K562 (cell line): ENCODE measurements at regions not wholly inside any gene's neighbourhood (a gene's known extent, or its start where the extent isn't known, plus 50 kb on each side); places are given as distances from the start of the nearest gene placed in this dataset.

ENCODE experiments used
- ATAC-seq: fragments of 200-7000 bp; cut with Tn5 transposase; 3 replicates; pipeline ENCODE4 v1.9.1; 2020; ENCODE audit warnings: moderate library complexity
- BruUV-seq: library from RNA; stranded (reverse); fragments of 400-500 nt; replicated peaks from 2 replicates; lab custom pipeline; 2021; lab: Mats Ljungman, UMichigan
- CTCF ChIA-PET: fragments of 300-600 bp; formaldehyde crosslinking; extraction: SDS; loops from one replicate; lab custom pipeline; 2021; ENCODE audit warnings: low intra/inter-chr PET ratio; lab: Yijun Ruan, JAX
- POLR2A ChIA-PET: fragments of 300-600, 350-650 bp; sonication (Branson Sonifier 250); formaldehyde crosslinking; extraction: SDS; loops from one replicate; lab custom pipeline; 2021; ENCODE audit warnings: antibody characterized with exemption, inconsistent platforms; lab: Yijun Ruan, JAX
- DNase-seq, 4 experiments: peaks; one replicate each; pipeline versions ENCODE4 v3.0.0 to v3.0.0-alpha.2; 2011 to 2018; ENCODE audit warnings: low spot score in 3 of 4, mixed read lengths in 3 of 4; ENCODE audit errors: extremely low read depth in 1 of 4
- FAIRE-seq: peaks from 2 replicates; lab custom pipeline; 2011; peaks lifted over from hg19 to GRCh38; lab: Jason Lieb, UNC
- H2AFZ ChIP-seq: 2 replicates; pipeline ENCODE4 v1.6.0; 2011; ENCODE audit warnings: low read depth, low read length, control low read depth, inconsistent platforms
- H3K27ac ChIP-seq: fragments of 200-600 bp; 3 replicates; pipeline ENCODE4 v1.8.0; 2011; ENCODE audit warnings: low read depth, mild to moderate bottlenecking, control low read depth, inconsistent platforms, low read length, moderate library complexity, mixed read lengths; ENCODE audit errors: extremely low read depth
- H3K27me3 ChIP-seq, 2 experiments: fragments of 300-600 bp in 1 of 2; 2 replicates in 1 of 2; 3 replicates in 1 of 2; pipeline versions ENCODE4 v1.6.0 to v1.8.0; 2011; ENCODE audit warnings: inconsistent platforms in 2 of 2, low read length in 2 of 2, mild to moderate bottlenecking in 1 of 2, mixed read lengths in 1 of 2, moderate library complexity in 1 of 2; ENCODE audit not compliant: control insufficient read depth in 2 of 2, insufficient read depth in 2 of 2
- H3K36me3 ChIP-seq: fragments of 300-600 bp; 3 replicates; pipeline ENCODE4 v1.8.0; 2011; ENCODE audit warnings: mild to moderate bottlenecking, low read length, inconsistent platforms; ENCODE audit not compliant: control insufficient read depth, insufficient read depth
- H3K4me1 ChIP-seq, 2 experiments: fragments of 200-600 bp in 1 of 2; replicated peaks in 1 of 2; 2 replicates in 1 of 2; 3 replicates in 1 of 2; pipeline versions ENCODE4 v1.5.1 to v1.8.0; 2011; ENCODE audit warnings: inconsistent platforms in 2 of 2, low read length in 2 of 2, mild to moderate bottlenecking in 1 of 2, mixed read lengths in 1 of 2, moderate library complexity in 1 of 2; ENCODE audit not compliant: control insufficient read depth in 2 of 2, insufficient read depth in 2 of 2
- H3K4me2 ChIP-seq: 2 replicates; pipeline ENCODE4 v1.6.1; 2011; ENCODE audit warnings: low read length, control low read depth, inconsistent platforms, mixed read lengths; ENCODE audit not compliant: insufficient read depth
- H3K4me3 ChIP-seq: fragments of 200-600 bp; sonication (generic), shearing (Covaris generic); 2 replicates; pipeline ENCODE4 v1.5.1; 2016; ENCODE audit warnings: control low read depth, inconsistent platforms
- H3K79me2 ChIP-seq: fragments of 200-600 bp; 3 replicates; pipeline ENCODE4 v1.8.0; 2011; ENCODE audit warnings: low read length, inconsistent platforms; ENCODE audit not compliant: control insufficient read depth, insufficient read depth
- H3K9ac ChIP-seq, 2 experiments: 2 replicates each; pipeline versions ENCODE4 v1.6.0 to v1.6.1; 2011; ENCODE audit warnings: low read depth in 2 of 2, low read length in 2 of 2, control low read depth in 1 of 2, inconsistent platforms in 1 of 2, mild to moderate bottlenecking in 1 of 2, mixed read lengths in 1 of 2; ENCODE audit not compliant: insufficient read depth in 1 of 2
- H3K9me1 ChIP-seq: one replicate; pipeline ENCODE4 v1.6.0; 2011; ENCODE audit warnings: inconsistent platforms, mild to moderate bottlenecking, low read length, moderate library complexity; ENCODE audit not compliant: control insufficient read depth, insufficient read depth
- H3K9me3 ChIP-seq: replicated peaks from 2 replicates; pipeline ENCODE4 v1.5.1; 2011; ENCODE audit warnings: low read depth, low read length, inconsistent platforms; ENCODE audit not compliant: control insufficient read depth, insufficient read depth
- H4K20me1 ChIP-seq: replicated peaks from 2 replicates; pipeline ENCODE4 v1.6.1; 2011; ENCODE audit warnings: low read length, inconsistent platforms, mixed read lengths; ENCODE audit not compliant: control insufficient read depth, insufficient read depth
- ATF3 ChIP-seq, 2 experiments: fragments of 450-650 bp in 1 of 2; sonication (generic) in 1 of 2; formaldehyde crosslinking in 1 of 2; IDR thresholded peaks in 1 of 2; conservative IDR thresholded peaks in 1 of 2; 2 replicates each; pipeline versions ENCODE4 v1.6.1 to v1.8.1; 2016 to 2023; ENCODE audit warnings: mild to moderate bottlenecking in 2 of 2, moderate library complexity in 2 of 2, inconsistent platforms in 1 of 2, missing genetic modification reagents in 1 of 2
- BACH1 ChIP-seq: fragments of 200-800 bp; sonication (Bioruptor generic); IDR thresholded peaks from 2 replicates; pipeline ENCODE4 v1.6.1; 2016; ENCODE audit warnings: missing genetic modification characterization, missing compliant biosample characterization
- CEBPG ChIP-seq, 3 experiments: fragments of 200-800 bp in 1 of 3; sonication (Bioruptor generic) in 1 of 3; sonication (generic) in 1 of 3; formaldehyde crosslinking in 1 of 3; IDR thresholded peaks in 2 of 3; conservative IDR thresholded peaks in 1 of 3; 2 replicates each; pipeline versions ENCODE4 v1.6.1 to v1.8.0; 2016 to 2022; ENCODE audit warnings: missing compliant biosample characterization in 2 of 3, missing genetic modification characterization in 2 of 3, mild to moderate bottlenecking in 1 of 3, missing genetic modification reagents in 1 of 3
- CSDE1 ChIP-seq, 2 experiments: fragments of 450-650 bp; IDR thresholded peaks; 2 replicates each; pipeline ENCODE4 v1.6.1; 2016; ENCODE audit warnings: mild to moderate bottlenecking in 1 of 2
- CTBP1 ChIP-seq: fragments of 450-650 bp; IDR thresholded peaks from 2 replicates; pipeline ENCODE4 v1.6.1; 2016; ENCODE audit warnings: borderline replicate concordance
- ESRRB ChIP-seq: fragments of 250-450 bp; sonication (Bioruptor Pico); IDR thresholded peaks from 2 replicates; pipeline ENCODE4 v1.5.0; 2020; ENCODE audit warnings: mild to moderate bottlenecking, moderate library complexity, borderline replicate concordance
- GABPB2 ChIP-seq: fragments of 250-450 bp; sonication (Bioruptor Pico); conservative IDR thresholded peaks from 2 replicates; pipeline ENCODE4 v1.5.1; 2021; ENCODE audit warnings: mild to moderate bottlenecking
- TAF7 ChIP-seq: fragments of 450-650 bp; IDR thresholded peaks from 2 replicates; pipeline ENCODE4 v1.6.1; 2016; ENCODE audit warnings: missing genetic modification characterization, missing compliant biosample characterization
- U2AF2 ChIP-seq: fragments of 200-400 bp; formaldehyde crosslinking; optimal IDR thresholded peaks from 2 replicates; pipeline ENCODE3; 2017; ENCODE audit warnings: low read depth, mild to moderate bottlenecking, low read length
- WGBS: fragments of 100-300 bp; shearing (Covaris generic); methylation state at CpG from one replicate; pipeline ENCODE4 v1.1.6; 2016; ENCODE audit warnings: low coverage, mixed read lengths; ENCODE audit not compliant: insufficient coverage; ENCODE audit errors: missing lambda C conversion rate; 5-methylcytosine and 5-hydroxymethylcytosine counted together
- in situ Hi-C: fragments of 300-500 bp; cut with MboI; formaldehyde crosslinking; loops from 4 replicates; pipeline ENCODE4 v1.15.0; 2018; ENCODE audit warnings: inconsistent platforms, mixed read lengths
- intact Hi-C: fragments of 100-400 bp; cut with micrococcal nuclease; formaldehyde crosslinking; loops from 2 replicates; pipeline ENCODE4 v1.14.2; 2022

- DNase-seq (no peak), ATAC-seq (no peak), FAIRE-seq (no peak)
- Histone ChIP-seq H3K4me2 (no peak overlapping the region), H3K4me3 (no peak overlapping the region), H3K4me1 (no peaks in the 10 kb centered on the region), H3K79me2 (no peaks in the 10 kb centered on the region), H3K9me3 (no peaks in the 10 kb centered on the region), H3K9me1 (no peaks in the 10 kb centered on the region), H2AFZ (no peak overlapping the region), H4K20me1 (no peaks in the 10 kb centered on the region), H3K27ac (no peak overlapping the region), H3K36me3 (no peaks in the 10 kb centered on the region), H3K27me3 (no peaks in the 10 kb centered on the region), H3K9ac (no peak overlapping the region)
- WGBS, result 5% methylated on average over 3 of the region's 3 CpGs
- BruUV-seq, result no TSS peak
- POLR2A ChIA-PET, result no interaction called here
- CTCF ChIA-PET, result no interaction called here
- in situ Hi-C loops (no loop called here), intact Hi-C loops (no loop called here)
- TF ChIP-seq U2AF2 (no peak), CTBP1 (no peak), GABPB2 (CRISPR knock-in tag) (no peak), CSDE1 (IDR thresholded peaks at IDR 0.05) (no peak), ATF3 (IDR thresholded peaks at IDR 0.05) (no peak), ATF3 (CRISPR knock-in tag; conservative IDR thresholded peaks at IDR 0.05) (no peak), CEBPG (CRISPR knock-in tag; IDR thresholded peaks at IDR 0.05) (no peak), CEBPG (tag; conservative IDR thresholded peaks at IDR 0.05 in 1 of 2, IDR thresholded peaks at IDR 0.05 in 1 of 2) (no peak), TAF7 (tag) (no peak), BACH1 (tag) (no peak), ESRRB (CRISPR knock-in tag) (no peak)
Measured at GRCh38 chr13:71237332-71237731, 629.7 kb downstream of the DACH1 start.
